Naive thymus-derived CD4-positive, alpha-beta T cell (primary cell): ENCODE measurements at regions not wholly inside any gene's neighbourhood (a gene's known extent, or its start where the extent isn't known, plus 50 kb on each side); places are given as distances from the start of the nearest gene placed in this dataset.

Experiments
- ATAC-seq: fragments of 150-1000 bp; cut with Tn5 transposase; 2 replicates; pipeline ENCODE4 v1.10.0; 2021; ENCODE audit warnings: mild to moderate bottlenecking, moderate library complexity
- CTCF ChIA-PET: fragments of 350-600 bp; sonication (Branson Sonifier 250); formaldehyde crosslinking; loops from one replicate; lab custom pipeline; 2021; ENCODE audit warnings: antibody characterized with exemption; lab: Charles Lee
- POLR2A ChIA-PET: fragments of 350-600 bp; sonication (Branson Sonifier 250); formaldehyde crosslinking; loops from one replicate; lab custom pipeline; 2021; ENCODE audit warnings: antibody characterized with exemption, inconsistent platforms; lab: Charles Lee
- DNase-seq, 9 donors: peaks; one replicate each; pipeline versions ENCODE4 v3.0.0 to v3.0.0-alpha.2; 2020 to 2022; ENCODE audit warnings: mixed read lengths in 1 of 9
- H3K27ac ChIP-seq: one replicate; pipeline ENCODE4 v1.7.0; 2013; ENCODE audit warnings: mild to moderate bottlenecking, low read depth, low read length, moderate library complexity
- H3K27me3 ChIP-seq, 2 donors: one replicate each; pipeline ENCODE4 v1.7.0; 2013; ENCODE audit warnings: low read length in 2 of 2, mild to moderate bottlenecking in 2 of 2, moderate library complexity in 2 of 2; ENCODE audit not compliant: control insufficient read depth in 2 of 2, insufficient read depth in 2 of 2
- H3K36me3 ChIP-seq, 3 experiments: 1 replicate in 2 of 3; 2 replicates in 1 of 3; pipeline ENCODE4 v1.7.0; 2013; ENCODE audit warnings: low read length in 3 of 3, mild to moderate bottlenecking in 3 of 3, moderate library complexity in 1 of 3; ENCODE audit not compliant: insufficient read depth in 3 of 3, control insufficient read depth in 2 of 3
- H3K4me1 ChIP-seq, 2 donors: one replicate each; pipeline ENCODE4 v1.7.0; 2013; ENCODE audit warnings: low read length in 2 of 2, mild to moderate bottlenecking in 2 of 2, moderate library complexity in 1 of 2; ENCODE audit not compliant: control insufficient read depth in 2 of 2, insufficient read depth in 2 of 2
- H3K4me3 ChIP-seq: 2 replicates; pipeline ENCODE4 v1.7.0; 2013; ENCODE audit warnings: mild to moderate bottlenecking, low read length
- H3K9me3 ChIP-seq, 3 experiments: 1 replicate in 2 of 3; 2 replicates in 1 of 3; pipeline ENCODE4 v1.7.0; 2013; ENCODE audit warnings: low read length in 3 of 3; ENCODE audit not compliant: control insufficient read depth in 2 of 3
- H3K27ac Mint-ChIP-seq, 9 donors: one replicate each; pipeline ENCODE4 v1.8.0; 2020 to 2022; ENCODE audit warnings: mixed read lengths in 9 of 9, mild to moderate bottlenecking in 8 of 9, moderate library complexity in 5 of 9, inconsistent platforms in 2 of 9
- H3K27me3 Mint-ChIP-seq, 5 donors: one replicate each; pipeline ENCODE4 v1.8.0; 2021 to 2022; ENCODE audit warnings: mixed read lengths in 5 of 5, mild to moderate bottlenecking in 1 of 5
- H3K36me3 Mint-ChIP-seq, 5 donors: one replicate each; pipeline ENCODE4 v1.8.0; 2020 to 2022; ENCODE audit warnings: mixed read lengths in 5 of 5, mild to moderate bottlenecking in 3 of 5, inconsistent platforms in 1 of 5
- H3K4me1 Mint-ChIP-seq, 7 donors: one replicate each; pipeline ENCODE4 v1.8.0; 2020 to 2022; ENCODE audit warnings: mixed read lengths in 7 of 7, mild to moderate bottlenecking in 3 of 7, inconsistent platforms in 1 of 7
- H3K4me3 Mint-ChIP-seq, 10 donors: one replicate each; pipeline ENCODE4 v1.8.0; 2020 to 2022; ENCODE audit warnings: mild to moderate bottlenecking in 10 of 10, mixed read lengths in 10 of 10, moderate library complexity in 6 of 10, inconsistent platforms in 2 of 10
- H3K9me3 Mint-ChIP-seq, 11 donors: one replicate each; pipeline ENCODE4 v1.8.0; 2020 to 2022; ENCODE audit warnings: mixed read lengths in 11 of 11, mild to moderate bottlenecking in 4 of 11, inconsistent platforms in 1 of 11, moderate library complexity in 1 of 11
- intact Hi-C, 2 donors: fragments of 100-400 bp; cut with micrococcal nuclease; formaldehyde crosslinking; loops; one replicate each; pipeline ENCODE4 v1.15.1; 2023

DNA sequence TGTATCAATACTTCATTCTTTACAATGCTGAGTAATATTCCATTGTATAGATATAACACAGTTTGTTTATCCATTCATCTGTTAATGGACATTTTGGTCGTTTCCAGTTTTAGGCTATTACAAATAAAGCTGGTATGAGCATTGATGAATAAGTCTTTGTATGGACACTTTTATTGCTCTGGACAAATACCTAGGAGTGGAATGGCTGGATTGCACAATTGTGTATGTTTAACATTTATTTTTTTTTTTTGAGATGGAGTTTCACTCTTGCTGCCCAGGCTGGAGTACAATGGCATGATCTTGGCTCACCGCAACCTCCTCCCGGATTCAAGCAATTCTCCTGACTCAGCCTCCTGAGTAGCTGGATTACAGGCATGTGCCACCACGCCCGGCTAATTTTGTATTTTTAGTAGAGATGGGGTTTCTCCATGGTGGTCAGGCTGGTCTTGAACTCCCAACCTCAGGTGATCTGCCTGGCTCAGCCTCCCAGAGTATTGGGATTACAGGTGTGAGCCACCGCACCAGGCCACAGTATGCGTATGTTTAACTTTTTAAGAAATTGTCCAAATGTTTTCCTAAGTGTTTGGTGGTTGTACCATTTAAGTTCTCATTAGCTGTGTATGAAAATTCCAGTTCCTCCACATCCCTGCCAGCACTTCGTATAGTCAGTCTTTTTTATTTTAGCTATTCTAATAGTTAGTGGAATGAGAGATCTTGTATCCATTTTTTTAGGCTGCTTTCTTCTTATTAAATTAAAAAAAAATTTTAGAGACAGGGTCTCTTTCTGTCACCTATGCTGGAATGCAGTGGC is 194.9 kb upstream of the HAAO start:
- Mint-ChIP-seq H3K4me1 (no peaks in the 10 kb centered on the region), H3K27ac (peak overlapping the region in 1 of 9 donors; percentile 32), H3K36me3 (no peaks in the 10 kb centered on the region), H3K9me3 (peaks cover 0 to 4% (median 0%) of the 10 kb centered on the region in 11 donors), H3K4me3 (no peak overlapping the region), H3K27me3 (peaks cover 0 to 25% (median 0%) of the 10 kb centered on the region in 5 donors)
- POLR2A ChIA-PET: interaction anchor here (2.1 kb wide), 1 partner anchor 9 kb away, joined by 6 read pairs; no protein-coding TSS in a partner anchor
- ATAC-seq: no peak
- H3K4me3 ChIP-seq: no peak overlapping the region
- no peak overlapping the region for H3K27ac ChIP-seq
- H3K9me3 ChIP-seq: no peaks in the 10 kb centered on the region
- no peaks in the 10 kb centered on the region for H3K36me3 ChIP-seq
- intact Hi-C loops: no loop called here
- CTCF ChIA-PET: interaction anchor here (0.7 kb wide), 1 partner anchor 13 kb away, joined by 5 read pairs; no protein-coding TSS in a partner anchor
- no peak for DNase-seq
- H3K4me1 ChIP-seq: no peaks in the 10 kb centered on the region
- H3K27me3 ChIP-seq: no peaks in the 10 kb centered on the region

DNA sequence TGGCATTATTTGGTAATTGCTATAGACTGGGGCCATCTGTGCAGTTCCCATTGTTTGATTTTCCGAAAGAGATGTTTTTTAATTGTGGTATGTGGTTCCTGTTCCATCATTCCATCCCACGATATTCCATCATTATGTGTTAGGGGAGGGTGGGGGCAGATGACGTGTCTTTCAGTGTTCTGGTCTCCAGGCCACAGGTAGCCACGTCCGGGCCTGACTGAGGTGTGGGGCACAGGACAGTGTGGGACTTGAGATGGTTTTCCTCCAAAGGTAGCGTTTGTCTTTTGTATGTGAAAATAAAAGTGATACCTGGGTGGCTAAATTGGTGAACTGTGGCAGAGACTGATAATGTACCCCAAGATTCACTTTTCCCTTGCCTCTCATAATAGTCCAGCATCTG is 192.2 kb upstream of the HAAO start:
- POLR2A ChIA-PET: no interaction called here
- H3K27me3 ChIP-seq: no peaks in the 10 kb centered on the region
- H3K4me1 ChIP-seq: no peaks in the 10 kb centered on the region
- no peak overlapping the region for H3K27ac Mint-ChIP-seq
- H3K27me3 Mint-ChIP-seq: peaks cover 0 to 22% (median 0%) of the 10 kb centered on the region in 5 donors
- no peak overlapping the region for H3K4me3 Mint-ChIP-seq
- no peak for DNase-seq
- no peaks in the 10 kb centered on the region for H3K9me3 Mint-ChIP-seq
- H3K36me3 Mint-ChIP-seq: no peaks in the 10 kb centered on the region
- no peak overlapping the region for H3K27ac ChIP-seq
- no peaks in the 10 kb centered on the region for H3K4me1 Mint-ChIP-seq
- no peak for ATAC-seq
- intact Hi-C loops: no loop called here
- H3K4me3 ChIP-seq: no peak overlapping the region
- CTCF ChIA-PET: no interaction called here
- no peaks in the 10 kb centered on the region for H3K9me3 ChIP-seq
- no peaks in the 10 kb centered on the region for H3K36me3 ChIP-seq

DNA sequence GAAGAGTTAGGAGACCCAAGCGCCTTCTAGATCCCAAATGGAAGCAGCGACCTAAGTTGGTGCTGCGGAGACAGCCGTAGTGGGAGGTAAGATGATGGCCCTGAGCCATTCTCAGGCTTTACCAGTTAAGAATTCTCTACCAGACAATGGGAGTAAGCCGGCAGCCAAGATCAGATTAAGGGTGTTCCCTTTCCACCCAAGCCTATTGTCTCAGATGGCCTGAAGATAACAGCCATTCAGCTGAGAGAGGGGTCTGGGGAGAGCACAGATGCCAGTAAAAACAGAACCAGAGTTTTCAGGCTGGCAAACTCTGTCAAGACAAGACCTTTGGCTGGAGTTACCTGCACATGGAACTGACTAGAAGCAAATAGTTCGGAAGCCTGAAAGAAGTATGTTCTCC is 191.7 kb upstream of the HAAO start:
- Mint-ChIP-seq H3K36me3 (no peaks in the 10 kb centered on the region), H3K27me3 (peaks cover 0 to 21% (median 0%) of the 10 kb centered on the region in 5 donors), H3K4me3 (no peak overlapping the region), H3K4me1 (peaks cover 0 to under 1% (median 0%) of the 10 kb centered on the region in 7 donors), H3K9me3 (no peaks in the 10 kb centered on the region), H3K27ac (no peak overlapping the region)
- no peaks in the 10 kb centered on the region for H3K36me3 ChIP-seq
- intact Hi-C loops: no loop called here
- no peaks in the 10 kb centered on the region for H3K9me3 ChIP-seq
- H3K4me1 ChIP-seq: no peaks in the 10 kb centered on the region
- no peak overlapping the region for H3K4me3 ChIP-seq
- ChIA-PET POLR2A (no interaction called here), CTCF (no interaction called here)
- ATAC-seq: no peak
- no peaks in the 10 kb centered on the region for H3K27me3 ChIP-seq
- DNase-seq: no peak
- H3K27ac ChIP-seq: no peak overlapping the region

DNA sequence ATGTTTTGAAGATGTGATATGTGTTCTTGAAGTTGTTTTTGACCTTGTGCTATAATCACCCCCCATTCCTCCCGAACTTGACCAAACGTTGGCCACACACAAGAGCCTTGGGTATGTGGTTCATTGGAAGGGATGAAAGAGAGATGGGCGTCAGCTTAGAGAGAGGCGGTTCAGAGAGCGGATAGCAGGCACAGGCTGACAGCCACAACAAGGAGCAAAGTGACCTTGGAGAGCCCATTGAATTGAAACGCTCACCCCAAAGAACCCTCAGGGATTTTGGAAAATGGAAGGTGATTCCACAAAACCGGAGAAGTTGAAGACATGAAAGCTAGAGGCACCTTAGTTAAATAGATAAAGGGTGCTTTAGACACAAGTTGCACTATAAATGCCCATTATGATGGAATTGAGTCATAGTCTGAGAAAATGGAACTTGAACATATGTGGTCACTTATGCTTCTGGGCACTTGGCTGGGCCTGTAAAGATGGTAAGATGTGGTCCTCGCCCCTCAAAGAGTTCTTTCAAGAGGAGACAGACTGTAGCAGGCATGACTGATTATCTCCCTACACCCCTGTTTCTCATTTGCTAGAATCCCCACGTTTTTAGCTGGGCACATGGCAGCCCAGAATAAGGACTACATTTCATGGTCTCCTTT is 188.5 kb upstream of the HAAO start:
- H3K36me3 Mint-ChIP-seq: no peaks in the 10 kb centered on the region
- POLR2A ChIA-PET: no interaction called here
- Histone ChIP-seq H3K27ac (no peak overlapping the region), H3K4me1 (peaks cover 0 to 6% of the 10 kb centered on the region in 2 donors), H3K36me3 (no peaks in the 10 kb centered on the region), H3K4me3 (no peak overlapping the region), H3K9me3 (no peaks in the 10 kb centered on the region), H3K27me3 (no peaks in the 10 kb centered on the region)
- ATAC-seq (no peak), DNase-seq (no peak)
- intact Hi-C loops: no loop called here
- peaks cover 0 to 27% (median 0%) of the 10 kb centered on the region in 5 donors for H3K27me3 Mint-ChIP-seq
- H3K9me3 Mint-ChIP-seq: no peaks in the 10 kb centered on the region
- H3K4me1 Mint-ChIP-seq: peaks cover 7 to 14% (median 12%) of the 10 kb centered on the region in 7 donors
- peak overlapping the region in 1 of 9 donors; percentile 28 for H3K27ac Mint-ChIP-seq
- CTCF ChIA-PET: no interaction called here
- H3K4me3 Mint-ChIP-seq: no peak overlapping the region

DNA sequence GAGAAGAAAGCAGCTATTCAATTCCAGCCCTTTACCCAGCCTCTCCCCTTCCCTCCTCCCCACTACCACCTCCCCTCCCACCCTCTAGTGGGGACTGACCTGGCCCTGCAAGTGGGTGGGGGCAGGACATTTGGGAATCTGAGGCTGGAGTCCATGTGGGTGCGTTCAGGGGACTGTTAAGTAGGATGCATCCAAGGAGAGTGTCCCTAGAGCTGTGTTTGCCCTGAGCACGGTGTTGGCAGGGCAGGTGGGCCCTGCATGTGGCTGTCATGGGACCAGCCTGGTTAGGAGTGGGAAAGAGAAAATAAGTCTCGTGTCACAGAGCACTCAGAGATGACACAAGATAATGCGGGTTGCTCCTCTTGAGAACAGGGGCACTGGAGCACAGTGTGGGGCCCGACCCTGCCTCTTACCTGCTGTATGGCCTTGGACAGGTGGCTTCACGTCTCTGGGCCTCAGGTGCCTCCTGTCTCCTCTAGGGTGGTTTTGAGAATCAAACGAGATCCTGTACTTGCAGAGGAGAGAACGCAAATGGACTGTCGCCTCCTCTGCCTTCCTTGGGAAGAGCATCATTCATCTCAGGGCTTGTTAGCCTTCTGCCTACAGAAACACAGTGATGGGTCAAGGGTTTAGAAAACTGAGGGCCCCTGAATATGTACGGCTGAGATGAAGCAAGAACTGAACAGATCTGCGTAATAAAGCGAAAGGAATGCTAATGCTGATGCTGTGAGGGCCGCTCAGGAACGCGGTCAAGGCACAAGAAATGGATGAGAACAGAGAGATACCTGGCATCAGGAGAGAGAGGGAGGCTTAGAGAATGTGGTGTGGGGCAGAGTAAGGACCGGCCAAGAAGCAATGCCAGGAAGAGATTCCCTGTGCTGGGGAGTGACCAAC is 187.7 kb upstream of the HAAO start:
- Mint-ChIP-seq H3K9me3 (no peaks in the 10 kb centered on the region), H3K27me3 (peaks cover 0 to 23% (median 0%) of the 10 kb centered on the region in 5 donors), H3K27ac (no peak overlapping the region), H3K36me3 (no peaks in the 10 kb centered on the region), H3K4me3 (no peak overlapping the region), H3K4me1 (peaks cover 7 to 14% (median 12%) of the 10 kb centered on the region in 7 donors)
- no peaks in the 10 kb centered on the region for H3K36me3 ChIP-seq
- no peak overlapping the region for H3K4me3 ChIP-seq
- DNase-seq: no peak
- ChIA-PET POLR2A (interaction anchor here (0.6 to 2.3 kb wide), 3 partner anchors 7 to 247 kb away, joined by 3 to 6 read pairs (median 3); no protein-coding TSS in a partner anchor), CTCF (no interaction called here)
- intact Hi-C loops: no loop called here
- H3K27me3 ChIP-seq: no peaks in the 10 kb centered on the region
- H3K9me3 ChIP-seq: no peaks in the 10 kb centered on the region
- no peak for ATAC-seq
- peaks cover 0 to 6% of the 10 kb centered on the region in 2 donors for H3K4me1 ChIP-seq
- no peak overlapping the region for H3K27ac ChIP-seq

DNA sequence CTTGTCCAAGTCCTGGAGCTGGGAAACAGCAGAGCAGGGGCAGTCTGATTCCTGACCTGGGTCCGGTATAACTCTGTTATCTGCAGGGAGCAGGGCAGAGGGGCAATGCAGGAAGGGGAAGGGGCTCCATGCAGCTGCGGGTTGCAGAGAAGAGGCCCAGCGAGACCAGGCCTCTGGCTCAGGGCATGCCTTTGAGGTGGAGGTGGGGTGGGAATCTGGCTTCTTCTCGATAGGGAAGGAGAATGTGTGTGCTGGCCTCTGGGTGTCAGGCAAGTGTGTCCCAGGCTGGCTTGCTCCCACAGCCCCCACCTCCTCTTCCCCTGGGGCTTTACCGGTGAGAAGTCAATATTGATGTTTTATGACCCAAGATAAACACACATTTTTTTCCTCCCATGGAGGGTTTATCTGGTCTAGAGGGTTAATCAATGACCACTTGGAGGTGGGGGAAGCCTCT is 187.1 kb upstream of the HAAO start:
- ChIA-PET POLR2A (interaction anchor here (0.6 to 2.3 kb wide), 3 partner anchors 8 to 248 kb away, joined by 3 to 6 read pairs (median 3); no protein-coding TSS in a partner anchor), CTCF (no interaction called here)
- no peak overlapping the region for H3K4me3 ChIP-seq
- Mint-ChIP-seq H3K27me3 (peaks cover 0 to 23% (median 0%) of the 10 kb centered on the region in 5 donors), H3K4me1 (peaks cover 7 to 16% (median 13%) of the 10 kb centered on the region in 7 donors), H3K4me3 (no peak overlapping the region), H3K36me3 (no peaks in the 10 kb centered on the region), H3K9me3 (no peaks in the 10 kb centered on the region), H3K27ac (no peak overlapping the region)
- DNase-seq: no peak
- H3K4me1 ChIP-seq: peaks cover 0 to 6% of the 10 kb centered on the region in 2 donors
- H3K27me3 ChIP-seq: no peaks in the 10 kb centered on the region
- H3K36me3 ChIP-seq: no peaks in the 10 kb centered on the region
- no peak overlapping the region for H3K27ac ChIP-seq
- no peaks in the 10 kb centered on the region for H3K9me3 ChIP-seq
- ATAC-seq: no peak
- intact Hi-C loops: no loop called here
